DND-41 (cell line): ENCODE measurements at regions not wholly inside any gene's neighbourhood (a gene's known extent, or its start where the extent isn't known, plus 50 kb on each side); places are given as distances from the start of the nearest gene placed in this dataset.
"Not testable (repeated sequence)": the region's sequence is repeated elsewhere in the genome, so short reads cannot be mapped to it uniquely, and the experiment has no call there.

ENCODE experiments used
- ATAC-seq: fragments of 200-7000 bp; cut with Tn5 transposase; 3 replicates; pipeline ENCODE4 v1.9.1; 2021; ENCODE audit warnings: low read depth; ENCODE audit not compliant: insufficient read depth
- DNase-seq: peaks from one replicate; pipeline ENCODE4 v3.0.0-alpha.2; 2020
- H2AFZ ChIP-seq: 2 replicates; pipeline ENCODE4 v1.6.0; 2012; ENCODE audit warnings: low read depth, low read length
- H3K27ac ChIP-seq: 2 replicates; pipeline ENCODE4 v1.5.1; 2012; ENCODE audit warnings: low read length, inconsistent platforms
- H3K27me3 ChIP-seq: fragments of 200-600 bp; sonication (generic); 2 replicates; pipeline ENCODE4 v1.6.0; 2012; ENCODE audit warnings: low read length, mild to moderate bottlenecking, inconsistent platforms; ENCODE audit not compliant: insufficient read depth, poor library complexity
- H3K36me3 ChIP-seq: 2 replicates; pipeline ENCODE4 v1.5.1; 2012; ENCODE audit warnings: low read length, inconsistent platforms; ENCODE audit not compliant: insufficient read depth
- H3K4me1 ChIP-seq: 2 replicates; pipeline ENCODE4 v1.5.1; 2012; ENCODE audit warnings: mild to moderate bottlenecking, low read length; ENCODE audit not compliant: insufficient read depth
- H3K4me2 ChIP-seq: 2 replicates; pipeline ENCODE4 v1.6.0; 2012; ENCODE audit warnings: mild to moderate bottlenecking, moderate library complexity, low read length, inconsistent platforms; ENCODE audit not compliant: insufficient read depth
- H3K4me3 ChIP-seq, 2 experiments: fragments of 200-600 bp in 1 of 2; shearing (Covaris generic) in 1 of 2; 2 replicates each; pipeline ENCODE4 v1.5.1; 2012 to 2016; ENCODE audit warnings: inconsistent platforms in 2 of 2, low read length in 2 of 2, mild to moderate bottlenecking in 2 of 2, low read depth in 1 of 2, moderate library complexity in 1 of 2
- H3K79me2 ChIP-seq: 2 replicates; pipeline ENCODE4 v1.6.0; 2012; ENCODE audit warnings: low read length, inconsistent platforms; ENCODE audit not compliant: insufficient read depth
- H3K9ac ChIP-seq: 2 replicates; pipeline ENCODE4 v1.6.0; 2012; ENCODE audit warnings: low read depth, mild to moderate bottlenecking, inconsistent platforms, low read length, moderate library complexity
- H3K9me3 ChIP-seq: 2 replicates; pipeline ENCODE4 v1.5.1; 2012; ENCODE audit warnings: low read length, moderate library complexity, mild to moderate bottlenecking, inconsistent platforms; ENCODE audit not compliant: insufficient read depth, severe bottlenecking
- H4K20me1 ChIP-seq: 2 replicates; pipeline ENCODE4 v1.6.0; 2012; ENCODE audit warnings: low read length; ENCODE audit not compliant: insufficient read depth
- CTCF ChIP-seq: IDR thresholded peaks from 2 replicates; pipeline ENCODE4 v1.5.1; 2012; ENCODE audit warnings: borderline replicate concordance, low read length, moderate library complexity, mild to moderate bottlenecking; ENCODE audit not compliant: poor library complexity, severe bottlenecking; ENCODE audit errors: extremely low read depth
- EZH2 ChIP-seq: IDR thresholded peaks from 3 replicates; pipeline ENCODE4 v1.6.1; 2012; ENCODE audit warnings: borderline replicate concordance, low read depth, mild to moderate bottlenecking, moderate library complexity, low read length, inconsistent platforms; ENCODE audit not compliant: severe bottlenecking

- ATAC-seq (no peak), DNase-seq (no peak)
- Histone ChIP-seq H3K4me3 (no peak overlapping the region), H3K79me2 (no peaks in the 10 kb centered on the region), H2AFZ (no peak overlapping the region), H3K9me3 (no peaks in the 10 kb centered on the region), H3K36me3 (no peaks in the 10 kb centered on the region), H3K27ac (no peak overlapping the region), H3K4me2 (no peak overlapping the region), H4K20me1 (no peaks in the 10 kb centered on the region), H3K9ac (no peak overlapping the region), H3K4me1 (no peaks in the 10 kb centered on the region), H3K27me3 (no peaks in the 10 kb centered on the region)
- TF ChIP-seq EZH2 (no peak), CTCF (no peak)
These were observed 915.3 kb downstream of the UQCRFS1 start for GRCh38 chr19:28297586-28298157.

GRCh38 chr19:28297036-28297435 is 915.9 kb downstream of the UQCRFS1 start:
- Histone ChIP-seq H3K79me2 (no peaks in the 10 kb centered on the region), H3K36me3 (no peaks in the 10 kb centered on the region), H3K9ac (no peak overlapping the region), H3K4me3 (no peak overlapping the region), H4K20me1 (no peaks in the 10 kb centered on the region), H3K4me1 (no peaks in the 10 kb centered on the region), H3K27ac (no peak overlapping the region), H3K4me2 (no peak overlapping the region), H3K27me3 (no peaks in the 10 kb centered on the region), H2AFZ (no peak overlapping the region), H3K9me3 (no peaks in the 10 kb centered on the region)
- ATAC-seq: no peak
- no peak for DNase-seq
- no peak for TF ChIP-seq EZH2
- no peak for TF ChIP-seq CTCF

- Histone ChIP-seq H3K9me3 (no peaks in the 10 kb centered on the region), H3K4me3 (no peak overlapping the region), H3K27me3 (no peaks in the 10 kb centered on the region), H3K27ac (no peak overlapping the region), H3K9ac (no peak overlapping the region), H3K79me2 (no peaks in the 10 kb centered on the region), H2AFZ (no peak overlapping the region), H3K4me1 (no peaks in the 10 kb centered on the region), H3K4me2 (no peak overlapping the region), H4K20me1 (no peaks in the 10 kb centered on the region), H3K36me3 (no peaks in the 10 kb centered on the region)
- ATAC-seq (no peak), DNase-seq (no peak)
- TF ChIP-seq CTCF (no peak), EZH2 (no peak)
These were observed 916.4 kb downstream of the UQCRFS1 start for GRCh38 chr19:28296506-28296905.

- H3K36me3 ChIP-seq, ATAC-seq, H3K27ac ChIP-seq, H3K9ac ChIP-seq, H2AFZ ChIP-seq, H3K27me3 ChIP-seq, H3K79me2 ChIP-seq, DNase-seq, H3K4me1 ChIP-seq, H4K20me1 ChIP-seq, H3K4me3 ChIP-seq, H3K9me3 ChIP-seq, H3K4me2 ChIP-seq: not testable (repeated sequence)
These were observed 918.0 kb downstream of the UQCRFS1 start for GRCh38 chr19:28294975-28295374.
